ENCODE measurements at regions not wholly inside any gene's neighbourhood (a gene's known extent, or its start where the extent isn't known, plus 50 kb on each side); places are given as distances from the start of the nearest gene placed in this dataset.
A peak's percentile ranks its signal among the peaks of the same experiment; 100 is the strongest.

GRCh38 chr12:126607867-126608266 is 1542.6 kb downstream of the AACS start:
- no peak for DNase-seq

GRCh38 chr12:126608607-126609175 is 1543.5 kb downstream of the AACS start:
- DNase-seq, result no peak

- no peak for DNase-seq
Observed at GRCh38 chr12:126616441-126616840, 1551.2 kb downstream of the AACS start.

- peak in 2 of 58 donors; percentile 2 to 4 for DNase-seq
Observed at GRCh38 chr12:126617312-126617711, 1552.1 kb downstream of the AACS start.

GRCh38 chr12:126627596-126627995 is 1562.4 kb downstream of the AACS start:
- no peak for DNase-seq

GRCh38 chr12:126636821-126637220 is 1571.6 kb downstream of the AACS start:
- peak in 12 of 58 donors; percentile 1 to 30 (median 12) for DNase-seq

GRCh38 chr12:126644236-126645020 is 1579.2 kb downstream of the AACS start:
- DNase-seq, result no peak

GRCh38 chr12:126648074-126648473 is 1582.8 kb downstream of the AACS start:
- no peak for DNase-seq

- no peak for DNase-seq
Observed at GRCh38 chr12:126651133-126651532, 1585.9 kb downstream of the AACS start.

- no peak for DNase-seq
Observed at GRCh38 chr12:126663304-126664094, 1598.3 kb downstream of the AACS start.

GRCh38 chr12:126667339-126667738 is 1599.6 kb upstream of the TMEM132C start:
- DNase-seq, result no peak

- no peak for DNase-seq
Observed at GRCh38 chr12:126668538-126668937, 1598.4 kb upstream of the TMEM132C start.

GRCh38 chr12:126668961-126669360 is 1598.0 kb upstream of the TMEM132C start:
- no peak for DNase-seq

GRCh38 chr12:126676434-126676833 is 1590.5 kb upstream of the TMEM132C start:
- peak in 3 of 58 donors; percentile 3 to 14 (median 6) for DNase-seq

- no peak for DNase-seq
Observed at GRCh38 chr12:126681676-126682075, 1585.3 kb upstream of the TMEM132C start.

- DNase-seq, result no peak
Observed at GRCh38 chr12:126684703-126685102, 1582.3 kb upstream of the TMEM132C start.

GRCh38 chr12:126685636-126686035 is 1581.3 kb upstream of the TMEM132C start:
- no peak for DNase-seq

- DNase-seq, result no peak
Observed at GRCh38 chr12:126688556-126688955, 1578.4 kb upstream of the TMEM132C start.

- DNase-seq, result peak in 12 of 58 donors; percentile 1 to 30 (median 7)
Observed at GRCh38 chr12:126700096-126700495, 1566.9 kb upstream of the TMEM132C start.

- no peak for DNase-seq
Observed at GRCh38 chr12:126704609-126705008, 1562.4 kb upstream of the TMEM132C start.

- no peak for DNase-seq
Observed at GRCh38 chr12:126706300-126706699, 1560.7 kb upstream of the TMEM132C start.

- DNase-seq, result no peak
Observed at GRCh38 chr12:126708492-126708896, 1558.5 kb upstream of the TMEM132C start.
